ENCODE measurements at regions not wholly inside any gene's neighbourhood (a gene's known extent, or its start where the extent isn't known, plus 50 kb on each side); places are given as distances from the start of the nearest gene placed in this dataset.

DNA sequence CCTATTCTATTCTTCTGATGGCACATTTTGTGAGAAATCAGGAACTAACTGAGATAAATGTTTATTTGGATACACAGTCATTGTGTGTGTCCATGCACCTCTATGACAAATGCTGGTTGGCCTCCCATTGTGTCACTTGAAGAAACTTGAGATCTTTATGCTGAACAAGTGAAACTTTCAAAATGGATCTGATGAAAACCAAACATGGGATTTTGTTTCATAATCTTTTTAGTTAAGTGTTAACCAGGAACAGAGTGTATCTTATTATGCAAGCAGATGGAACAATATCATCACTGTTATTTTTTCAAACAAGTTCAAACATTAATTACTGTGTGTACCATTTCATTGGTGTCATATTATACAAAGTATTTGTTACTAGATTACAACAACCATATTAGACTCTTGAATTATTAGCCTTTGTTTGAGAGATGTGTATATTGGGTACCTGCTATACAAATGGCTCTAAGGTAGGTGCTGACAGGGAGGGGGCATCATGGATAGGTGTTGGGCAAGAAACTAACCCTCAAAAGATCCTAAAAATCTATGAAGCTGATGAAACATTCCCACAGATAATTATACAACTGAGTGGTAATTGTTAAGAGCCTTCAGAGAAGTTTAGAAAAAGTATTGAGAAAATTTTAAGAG is 159.8 kb downstream of the PALM2AKAP2 start:
- DNase-seq (no peak), ATAC-seq (no peak)
- H3K27me3 ChIP-seq = no peaks in the 10 kb centered on the region
- peaks cover 0 to under 1% of the 10 kb centered on the region in 2 donors for H3K4me1 ChIP-seq
- TF ChIP-seq, protein P1, sequence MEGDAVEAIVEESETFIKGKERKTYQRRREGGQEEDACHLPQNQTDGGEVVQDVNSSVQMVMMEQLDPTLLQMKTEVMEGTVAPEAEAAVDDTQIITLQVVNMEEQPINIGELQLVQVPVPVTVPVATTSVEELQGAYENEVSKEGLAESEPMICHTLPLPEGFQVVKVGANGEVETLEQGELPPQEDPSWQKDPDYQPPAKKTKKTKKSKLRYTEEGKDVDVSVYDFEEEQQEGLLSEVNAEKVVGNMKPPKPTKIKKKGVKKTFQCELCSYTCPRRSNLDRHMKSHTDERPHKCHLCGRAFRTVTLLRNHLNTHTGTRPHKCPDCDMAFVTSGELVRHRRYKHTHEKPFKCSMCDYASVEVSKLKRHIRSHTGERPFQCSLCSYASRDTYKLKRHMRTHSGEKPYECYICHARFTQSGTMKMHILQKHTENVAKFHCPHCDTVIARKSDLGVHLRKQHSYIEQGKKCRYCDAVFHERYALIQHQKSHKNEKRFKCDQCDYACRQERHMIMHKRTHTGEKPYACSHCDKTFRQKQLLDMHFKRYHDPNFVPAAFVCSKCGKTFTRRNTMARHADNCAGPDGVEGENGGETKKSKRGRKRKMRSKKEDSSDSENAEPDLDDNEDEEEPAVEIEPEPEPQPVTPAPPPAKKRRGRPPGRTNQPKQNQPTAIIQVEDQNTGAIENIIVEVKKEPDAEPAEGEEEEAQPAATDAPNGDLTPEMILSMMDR (IDR thresholded peaks at IDR 0.05) = no peak
- intact Hi-C loops (cut with DNase I) = no loop called here
- H3K27ac ChIP-seq = no peak overlapping the region
- H3K9me3 ChIP-seq = no peaks in the 10 kb centered on the region
- no peak overlapping the region for H3K4me3 ChIP-seq
- H3K36me3 ChIP-seq = no peaks in the 10 kb centered on the region

DNA sequence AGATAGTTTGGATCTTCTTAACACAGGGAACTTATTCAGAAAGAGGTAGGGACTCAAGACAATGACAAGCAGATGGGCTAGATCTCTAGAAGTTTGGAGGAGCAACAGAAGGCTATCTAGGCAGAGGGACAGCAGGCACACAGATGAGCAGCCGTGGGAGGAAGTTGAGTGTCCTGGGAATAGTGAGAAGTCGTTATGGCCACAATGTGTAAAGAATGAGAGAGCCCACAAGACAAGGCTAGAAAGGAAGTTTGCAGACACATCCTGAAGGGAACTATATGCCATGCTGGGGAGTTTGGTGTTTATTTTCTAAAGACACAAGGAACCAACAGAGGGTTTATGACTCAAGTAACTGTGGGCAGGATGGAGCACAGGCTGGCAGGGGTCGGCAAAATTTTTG is 160.6 kb downstream of the PALM2AKAP2 start:
- Histone ChIP-seq H3K27ac (no peak overlapping the region), H3K27me3 (no peaks in the 10 kb centered on the region), H3K4me3 (no peak overlapping the region), H3K4me1 (no peaks in the 10 kb centered on the region), H3K9me3 (no peaks in the 10 kb centered on the region), H3K36me3 (no peaks in the 10 kb centered on the region)
- TF ChIP-seq, protein P1 (IDR thresholded peaks at IDR 0.05) = no peak
- no peak for DNase-seq
- no peak for ATAC-seq
- intact Hi-C loops (cut with DNase I) = no loop called here

- intact Hi-C loops (cut with DNase I) = no loop called here
- TF ChIP-seq, protein P1 (IDR thresholded peaks at IDR 0.05) = no peak
- Histone ChIP-seq H3K36me3 (no peaks in the 10 kb centered on the region), H3K27me3 (no peaks in the 10 kb centered on the region), H3K27ac (no peak overlapping the region), H3K9me3 (no peaks in the 10 kb centered on the region), H3K4me1 (no peaks in the 10 kb centered on the region), H3K4me3 (no peak overlapping the region)
- ATAC-seq (no peak), DNase-seq (no peak)
Observed at GRCh38 chr9:109941771-109942170, 161.8 kb downstream of the PALM2AKAP2 start.

DNA sequence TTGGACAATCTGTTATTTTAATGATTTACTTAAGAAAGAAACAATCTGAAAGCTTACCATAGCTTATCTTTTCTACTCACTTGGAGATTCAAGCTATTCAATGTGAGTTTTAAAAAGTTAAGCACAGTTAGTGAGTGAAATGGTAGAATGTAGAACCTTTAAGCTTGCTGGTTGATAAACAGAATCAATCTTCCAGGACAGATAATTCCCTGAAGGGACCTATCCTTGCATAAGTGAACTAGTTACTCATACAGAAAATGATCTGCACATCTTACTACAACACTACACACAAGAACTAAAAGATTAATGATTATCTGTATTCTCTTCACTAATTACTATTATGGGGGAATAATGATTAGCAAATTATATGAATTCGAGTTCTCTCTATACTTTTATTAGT is 165.6 kb downstream of the PALM2AKAP2 start:
- DNase-seq (no peak), ATAC-seq (no peak)
- H3K27me3 ChIP-seq = no peaks in the 10 kb centered on the region
- TF ChIP-seq, protein P1 (IDR thresholded peaks at IDR 0.05) = no peak
- H3K9me3 ChIP-seq = no peaks in the 10 kb centered on the region
- intact Hi-C loops (cut with DNase I) = no loop called here
- no peak overlapping the region for H3K27ac ChIP-seq
- no peak overlapping the region for H3K4me3 ChIP-seq
- H3K36me3 ChIP-seq = no peaks in the 10 kb centered on the region
- no peaks in the 10 kb centered on the region for H3K4me1 ChIP-seq

- no peaks in the 10 kb centered on the region for H3K4me1 ChIP-seq
- no peaks in the 10 kb centered on the region for H3K27me3 ChIP-seq
- intact Hi-C loops (cut with DNase I) = no loop called here
- H3K9me3 ChIP-seq = no peaks in the 10 kb centered on the region
- TF ChIP-seq, protein P1 (IDR thresholded peaks at IDR 0.05) = no peak
- no peak overlapping the region for H3K4me3 ChIP-seq
- H3K36me3 ChIP-seq = no peaks in the 10 kb centered on the region
- ATAC-seq (no peak), DNase-seq (no peak)
- H3K27ac ChIP-seq = no peak overlapping the region
Observed at GRCh38 chr9:109948453-109948852, 168.5 kb downstream of the PALM2AKAP2 start.

Measured in left lung (tissue), 4 donors.